HCT116 (cell line): ENCODE measurements at regions not wholly inside any gene's neighbourhood (a gene's known extent, or its start where the extent isn't known, plus 50 kb on each side); places are given as distances from the start of the nearest gene placed in this dataset.

Experiments
- ATAC-seq: fragments of 200-7000 bp; cut with Tn5 transposase; 2 replicates; pipeline ENCODE4 v1.9.1; 2020; ENCODE audit warnings: mild to moderate bottlenecking, moderate library complexity
- BruUV-seq: library from RNA; stranded (reverse); fragments of 400-500 nt; replicated peaks from 2 replicates; lab custom pipeline; 2021; lab: Mats Ljungman, UMichigan
- CTCF ChIA-PET: fragments of 300-600 bp; sonication (Branson Sonifier 250); formaldehyde crosslinking; loops from one replicate; lab custom pipeline; 2021; ENCODE audit warnings: antibody characterized with exemption; lab: Charles Lee
- POLR2A ChIA-PET: fragments of 300-600, 350-600 bp; sonication (Branson Sonifier 250); formaldehyde crosslinking; loops from one replicate; lab custom pipeline; 2021; ENCODE audit warnings: antibody characterized with exemption; lab: Charles Lee
- RAD21 ChIA-PET, 2 experiments: fragments of 300-600 bp; sonication (Branson Sonifier 250); formaldehyde crosslinking; loops; one replicate each; lab custom pipeline; 2023; ENCODE audit warnings: low total read pairs in 2 of 2; ENCODE audit not compliant: uncharacterized antibody in 2 of 2, unreplicated experiment in 2 of 2, low non-redundant PET in 1 of 2; lab: Charles Lee
- DNase-seq: peaks from one replicate; pipeline ENCODE4 v3.0.0-alpha.2; 2010; ENCODE audit warnings: low read depth, low spot score
- H2AFZ ChIP-seq: fragments of 200-600 bp; shearing (Covaris generic), sonication (generic); 2 replicates; pipeline ENCODE4 v1.6.1; 2017; ENCODE audit warnings: low read depth, mixed run types, mixed read lengths, antibody characterized with exemption, low read length; ENCODE audit not compliant: poor library complexity, severe bottlenecking
- H3K27ac ChIP-seq: 2 replicates; pipeline ENCODE4 v1.5.1; 2012; ENCODE audit warnings: low read depth, low read length
- H3K27me3 ChIP-seq: fragments of 200-600 bp; sonication (generic); 2 replicates; pipeline ENCODE4 v1.6.1; 2016; ENCODE audit warnings: mixed run types, low read length, mixed read lengths; ENCODE audit not compliant: insufficient read depth
- H3K36me3 ChIP-seq, 2 experiments: fragments of 200-500 bp in 1 of 2; fragments of 200-600 bp in 1 of 2; sonication (Bioruptor generic) in 1 of 2; sonication (generic) in 1 of 2; 2 replicates each; pipeline versions ENCODE4 v1.5.1 to v1.6.1; 2014 to 2016; ENCODE audit warnings: low read length in 2 of 2, inconsistent platforms in 1 of 2, mixed read lengths in 1 of 2, mixed run types in 1 of 2; ENCODE audit not compliant: insufficient read depth in 2 of 2, control insufficient read depth in 1 of 2
- H3K4me1 ChIP-seq, 2 experiments: fragments of 200-600 bp in 1 of 2; sonication (generic) in 1 of 2; 2 replicates each; pipeline versions ENCODE4 v1.5.1 to v1.6.1; 2012 to 2017; ENCODE audit warnings: low read length in 2 of 2, inconsistent platforms in 1 of 2, mild to moderate bottlenecking in 1 of 2, mixed read lengths in 1 of 2, mixed run types in 1 of 2, moderate library complexity in 1 of 2; ENCODE audit not compliant: insufficient read depth in 2 of 2, control insufficient read depth in 1 of 2
- H3K4me2 ChIP-seq: fragments of 200-600 bp; sonication (generic); 2 replicates; pipeline ENCODE4 v1.6.1; 2017; ENCODE audit warnings: mixed run types, low read length, mixed read lengths
- H3K4me3 ChIP-seq, 2 experiments: fragments of 200-600 bp in 1 of 2; sonication (generic) in 1 of 2; replicated peaks in 1 of 2; 2 replicates each; pipeline ENCODE4 v1.5.1; 2011 to 2016; ENCODE audit warnings: low read length in 2 of 2, control low read depth in 1 of 2, low read depth in 1 of 2, mild to moderate bottlenecking in 1 of 2, mixed read lengths in 1 of 2, mixed run types in 1 of 2
- H3K79me2 ChIP-seq: fragments of 200-600 bp; sonication (generic); 2 replicates; pipeline ENCODE4 v1.6.1; 2017; ENCODE audit warnings: mild to moderate bottlenecking, mixed run types, low read length, moderate library complexity, mixed read lengths; ENCODE audit not compliant: insufficient read depth
- H3K9ac ChIP-seq: fragments of 200-600 bp; sonication (generic); 2 replicates; pipeline ENCODE4 v1.6.1; 2016; ENCODE audit warnings: low read length, mixed read lengths
- H3K9me2 ChIP-seq: fragments of 200-600 bp; sonication (generic), shearing (Covaris generic); 2 replicates; pipeline ENCODE4 v1.6.1; 2017; ENCODE audit warnings: mixed run types, mild to moderate bottlenecking, moderate library complexity; ENCODE audit not compliant: insufficient read depth
- H3K9me3 ChIP-seq, 2 experiments: fragments of 200-500 bp in 1 of 2; fragments of 200-600 bp in 1 of 2; sonication (Bioruptor generic) in 1 of 2; sonication (generic) in 1 of 2; 2 replicates each; pipeline ENCODE4 v1.6.1; 2014 to 2017; ENCODE audit warnings: low read length in 2 of 2, mixed read lengths in 2 of 2, inconsistent platforms in 1 of 2, low read depth in 1 of 2, mild to moderate bottlenecking in 1 of 2, mixed run types in 1 of 2, moderate library complexity in 1 of 2; ENCODE audit not compliant: control insufficient read depth in 1 of 2, insufficient read depth in 1 of 2
- H4K20me1 ChIP-seq: fragments of 200-600 bp; sonication (generic), shearing (Covaris generic); 2 replicates; pipeline ENCODE4 v1.6.1; 2017; ENCODE audit warnings: mixed run types, mild to moderate bottlenecking, moderate library complexity; ENCODE audit not compliant: insufficient read depth
- CBX3 ChIP-seq: IDR thresholded peaks from 2 replicates; pipeline ENCODE4 v1.6.1; 2012; ENCODE audit warnings: low read depth
- CEBPB ChIP-seq: IDR thresholded peaks from 2 replicates; pipeline ENCODE4 v1.6.1; 2012; ENCODE audit warnings: low read depth
- EZH2 ChIP-seq: fragments of 200-600 bp; sonication (generic); IDR thresholded peaks from 2 replicates; pipeline ENCODE4 v1.6.1; 2017; ENCODE audit warnings: antibody characterized with exemption, mixed run types
- FOSL1 ChIP-seq: IDR thresholded peaks from 2 replicates; pipeline ENCODE4 v1.6.1; 2012; ENCODE audit warnings: low read depth
- MAX ChIP-seq: IDR thresholded peaks from 2 replicates; pipeline ENCODE4 v1.6.1; 2012
- POLR2A ChIP-seq: IDR thresholded peaks from 2 replicates; pipeline ENCODE4 v1.7.0; 2011; ENCODE audit warnings: borderline replicate concordance; ENCODE audit not compliant: insufficient read depth, insufficient read length; ENCODE audit errors: extremely low read depth
- POLR2AphosphoS5 ChIP-seq: IDR thresholded peaks from 2 replicates; pipeline ENCODE4 v1.6.1; 2011; ENCODE audit warnings: mild to moderate bottlenecking, low read depth, low read length, moderate library complexity
- SRF ChIP-seq: IDR thresholded peaks from 2 replicates; pipeline ENCODE4 v1.6.1; 2012; ENCODE audit warnings: low read depth
- YY1 ChIP-seq: IDR thresholded peaks from 2 replicates; pipeline ENCODE4 v1.6.1; 2011; ENCODE audit warnings: low read length, low read depth, moderate library complexity, mild to moderate bottlenecking; ENCODE audit not compliant: insufficient replicate concordance; ENCODE audit errors: extremely low read depth
- intact Hi-C: fragments of 100-400 bp; cut with micrococcal nuclease; formaldehyde crosslinking; loops from 2 replicates; pipeline ENCODE4 v1.10.0; 2022
- TF ChIP-seq, protein P1 (sequence below): IDR thresholded peaks from 2 replicates; pipeline ENCODE4 v1.6.1; 2012; ENCODE audit warnings: low read depth

DNA sequence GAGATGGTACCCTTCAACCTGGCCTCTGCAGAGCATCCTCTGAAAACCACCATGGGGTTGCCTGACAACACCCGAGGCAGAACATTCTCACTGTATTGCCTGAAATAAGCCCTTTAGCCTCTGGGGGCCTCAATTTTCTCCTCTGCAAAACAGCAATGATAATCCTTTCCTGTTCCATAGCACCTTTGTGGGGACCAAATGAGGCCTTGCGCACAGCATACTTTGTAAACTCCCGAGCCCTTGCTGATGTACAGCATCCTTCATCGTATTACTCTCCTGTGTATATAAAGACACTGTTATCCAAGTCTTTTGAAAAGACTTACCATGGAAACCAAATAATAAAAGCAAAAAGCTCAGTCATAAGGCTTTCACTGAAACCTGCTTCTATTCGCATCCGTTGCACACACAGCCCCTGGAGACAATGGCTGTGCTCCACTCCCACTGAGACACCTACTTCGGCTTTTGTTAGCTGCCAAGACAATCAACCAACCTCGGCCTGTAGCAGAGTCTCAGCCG is 276.0 kb downstream of the FOXO1 start:
- ChIA-PET CTCF (no interaction called here), RAD21 (no interaction called here), POLR2A (no interaction called here)
- intact Hi-C loops: no loop called here
- Histone ChIP-seq H3K4me3 (no peak overlapping the region), H3K4me2 (no peak overlapping the region), H2AFZ (no peak overlapping the region), H3K9me2 (no peaks in the 10 kb centered on the region), H4K20me1 (no peaks in the 10 kb centered on the region), H3K79me2 (no peaks in the 10 kb centered on the region), H3K4me1 (0 out of 4 replicates have a peak, but pooled peaks cover 0 to 3% of the 10 kb centered on the region in 2 experiments), H3K27me3 (no peaks in the 10 kb centered on the region), H3K9ac (no peak overlapping the region), H3K9me3 (no peaks in the 10 kb centered on the region), H3K27ac (no peak overlapping the region), H3K36me3 (no peaks in the 10 kb centered on the region)
- DNase-seq: no peak
- BruUV-seq: no TSS peak
- no peak for ATAC-seq
- no peak for TF ChIP-seq EZH2
- no peak for TF ChIP-seq FOSL1
- TF ChIP-seq YY1: no peak
- TF ChIP-seq POLR2AphosphoS5: no peak
- no peak for TF ChIP-seq SRF
- no peak for TF ChIP-seq MAX
- TF ChIP-seq, protein P1, sequence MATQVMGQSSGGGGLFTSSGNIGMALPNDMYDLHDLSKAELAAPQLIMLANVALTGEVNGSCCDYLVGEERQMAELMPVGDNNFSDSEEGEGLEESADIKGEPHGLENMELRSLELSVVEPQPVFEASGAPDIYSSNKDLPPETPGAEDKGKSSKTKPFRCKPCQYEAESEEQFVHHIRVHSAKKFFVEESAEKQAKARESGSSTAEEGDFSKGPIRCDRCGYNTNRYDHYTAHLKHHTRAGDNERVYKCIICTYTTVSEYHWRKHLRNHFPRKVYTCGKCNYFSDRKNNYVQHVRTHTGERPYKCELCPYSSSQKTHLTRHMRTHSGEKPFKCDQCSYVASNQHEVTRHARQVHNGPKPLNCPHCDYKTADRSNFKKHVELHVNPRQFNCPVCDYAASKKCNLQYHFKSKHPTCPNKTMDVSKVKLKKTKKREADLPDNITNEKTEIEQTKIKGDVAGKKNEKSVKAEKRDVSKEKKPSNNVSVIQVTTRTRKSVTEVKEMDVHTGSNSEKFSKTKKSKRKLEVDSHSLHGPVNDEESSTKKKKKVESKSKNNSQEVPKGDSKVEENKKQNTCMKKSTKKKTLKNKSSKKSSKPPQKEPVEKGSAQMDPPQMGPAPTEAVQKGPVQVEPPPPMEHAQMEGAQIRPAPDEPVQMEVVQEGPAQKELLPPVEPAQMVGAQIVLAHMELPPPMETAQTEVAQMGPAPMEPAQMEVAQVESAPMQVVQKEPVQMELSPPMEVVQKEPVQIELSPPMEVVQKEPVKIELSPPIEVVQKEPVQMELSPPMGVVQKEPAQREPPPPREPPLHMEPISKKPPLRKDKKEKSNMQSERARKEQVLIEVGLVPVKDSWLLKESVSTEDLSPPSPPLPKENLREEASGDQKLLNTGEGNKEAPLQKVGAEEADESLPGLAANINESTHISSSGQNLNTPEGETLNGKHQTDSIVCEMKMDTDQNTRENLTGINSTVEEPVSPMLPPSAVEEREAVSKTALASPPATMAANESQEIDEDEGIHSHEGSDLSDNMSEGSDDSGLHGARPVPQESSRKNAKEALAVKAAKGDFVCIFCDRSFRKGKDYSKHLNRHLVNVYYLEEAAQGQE: no peak
- TF ChIP-seq CBX3: no peak
- no peak for TF ChIP-seq CEBPB
- TF ChIP-seq POLR2A: no peak
